Neural cell (in vitro differentiated cells): ENCODE measurements at regions not wholly inside any gene's neighbourhood (a gene's known extent, or its start where the extent isn't known, plus 50 kb on each side); places are given as distances from the start of the nearest gene placed in this dataset.

Source experiments
- H2AFZ ChIP-seq: fragments of 200-600, 300-800 bp; sonication (generic), shearing (Covaris generic); 2 replicates; pipeline ENCODE4 v1.6.0; 2014; ENCODE audit warnings: low read depth, mild to moderate bottlenecking, antibody characterized with exemption, low read length, moderate library complexity
- H3F3A ChIP-seq: fragments of 200-600 bp; shearing (Covaris generic); 2 replicates; pipeline ENCODE4 v1.6.1; 2016; ENCODE audit warnings: mild to moderate bottlenecking, moderate library complexity, mixed read lengths, antibody characterized with exemption, low read length; ENCODE audit not compliant: insufficient read depth, poor library complexity, severe bottlenecking
- H3K27ac ChIP-seq: fragments of 200-600, 300-800 bp; sonication (generic), shearing (Covaris generic); 2 replicates; pipeline ENCODE4 v1.5.1; 2014; ENCODE audit warnings: mild to moderate bottlenecking, low read length, moderate library complexity
- H3K27me3 ChIP-seq: fragments of 300-800, 200-600 bp; sonication (generic), shearing (Covaris generic); 2 replicates; pipeline ENCODE4 v1.6.0; 2014; ENCODE audit warnings: mild to moderate bottlenecking, low read depth, low read length, moderate library complexity; ENCODE audit not compliant: insufficient read depth
- H3K36me3 ChIP-seq: fragments of 300-800, 200-600 bp; sonication (generic), shearing (Covaris generic); 2 replicates; pipeline ENCODE4 v1.5.1; 2014; ENCODE audit warnings: mild to moderate bottlenecking, antibody characterized with exemption, low read length, moderate library complexity; ENCODE audit not compliant: insufficient read depth
- H3K4me2 ChIP-seq: fragments of 300-800, 200-600 bp; sonication (generic), shearing (Covaris generic); 2 replicates; pipeline ENCODE4 v1.6.0; 2014; ENCODE audit warnings: mild to moderate bottlenecking, low read length
- H3K4me3 ChIP-seq: fragments of 300-800, 200-600 bp; sonication (generic), shearing (Covaris generic); 2 replicates; pipeline ENCODE4 v1.5.1; 2014; ENCODE audit warnings: mild to moderate bottlenecking, low read length, moderate library complexity
- H3K79me2 ChIP-seq: fragments of 200-600 bp; shearing (Covaris generic); replicated peaks from 2 replicates; pipeline ENCODE4 v1.6.0; 2014; ENCODE audit warnings: mild to moderate bottlenecking, low read length, moderate library complexity; ENCODE audit not compliant: insufficient read depth
- H3K9ac ChIP-seq: fragments of 300-800, 200-600 bp; sonication (generic), shearing (Covaris generic); 2 replicates; pipeline ENCODE4 v1.6.1; 2016; ENCODE audit warnings: mild to moderate bottlenecking, low read length, mixed read lengths
- H3K9me2 ChIP-seq: fragments of 200-600 bp; shearing (Covaris generic); 2 replicates; pipeline ENCODE4 v1.6.1; 2016; ENCODE audit warnings: mild to moderate bottlenecking, low read length, mixed read lengths; ENCODE audit not compliant: insufficient read depth
- H3K9me3 ChIP-seq: fragments of 200-600, 300-800 bp; sonication (generic), shearing (Covaris generic); 2 replicates; pipeline ENCODE4 v1.6.1; 2016; ENCODE audit warnings: mild to moderate bottlenecking, mixed run types, low read length, moderate library complexity, mixed read lengths
- H4K20me1 ChIP-seq: fragments of 200-600 bp; shearing (Covaris generic); 2 replicates; pipeline ENCODE4 v1.6.1; 2016; ENCODE audit warnings: mild to moderate bottlenecking, mixed run types; ENCODE audit not compliant: insufficient read depth
- CTCF ChIP-seq: fragments of 450-650 bp; IDR thresholded peaks from 2 replicates; pipeline ENCODE4 v1.5.1; 2014; ENCODE audit warnings: antibody characterized with exemption, mild to moderate bottlenecking, moderate library complexity; ENCODE audit not compliant: poor library complexity, severe bottlenecking
- EP300 ChIP-seq: fragments of 450-650 bp; conservative IDR thresholded peaks from 2 replicates; pipeline ENCODE4 v1.6.1; 2014; ENCODE audit warnings: antibody characterized with exemption, mild to moderate bottlenecking, moderate library complexity; ENCODE audit not compliant: poor library complexity, severe bottlenecking
- EZH2 ChIP-seq: fragments of 200-600, 300-800 bp; shearing (Covaris generic), sonication (generic); IDR thresholded peaks from 2 replicates; pipeline ENCODE4 v1.6.1; 2014; ENCODE audit warnings: antibody characterized with exemption, low read length, borderline replicate concordance, mild to moderate bottlenecking; ENCODE audit not compliant: insufficient read depth, poor library complexity, severe bottlenecking
- MXI1 ChIP-seq: fragments of 450-650 bp; conservative IDR thresholded peaks from 2 replicates; pipeline ENCODE4 v1.6.1; 2014; ENCODE audit warnings: antibody characterized with exemption, mild to moderate bottlenecking; ENCODE audit not compliant: poor library complexity, severe bottlenecking
- POLR2AphosphoS5 ChIP-seq: IDR thresholded peaks from 2 replicates; pipeline ENCODE4 v1.6.1; 2012
- RAD21 ChIP-seq: fragments of 450-650 bp; conservative IDR thresholded peaks from 2 replicates; pipeline ENCODE4 v1.6.1; 2014; ENCODE audit warnings: antibody characterized with exemption, mild to moderate bottlenecking, moderate library complexity
- REST ChIP-seq: IDR thresholded peaks from 2 replicates; pipeline ENCODE4 v1.6.1; 2012; ENCODE audit warnings: borderline replicate concordance
- SMC3 ChIP-seq: fragments of 450-650 bp; conservative IDR thresholded peaks from 2 replicates; pipeline ENCODE4 v1.6.1; 2014; ENCODE audit warnings: antibody characterized with exemption, mild to moderate bottlenecking, moderate library complexity; ENCODE audit not compliant: poor library complexity
- TAF1 ChIP-seq: IDR thresholded peaks from 2 replicates; pipeline ENCODE4 v1.6.1; 2012; ENCODE audit warnings: low read depth

- H3K9me2 ChIP-seq = no peaks in the 10 kb centered on the region
- no peak overlapping the region for H2AFZ ChIP-seq
- TF ChIP-seq EZH2 (no peak), RAD21 (no peak), MXI1 (no peak), POLR2AphosphoS5 (no peak), TAF1 (no peak), EP300 (no peak), CTCF (no peak), REST (no peak), SMC3 (no peak)
- no peaks in the 10 kb centered on the region for H3K27me3 ChIP-seq
- no peak overlapping the region for H3K27ac ChIP-seq
- H3K9me3 ChIP-seq = no peaks in the 10 kb centered on the region
- H3K36me3 ChIP-seq = no peaks in the 10 kb centered on the region
- no peak overlapping the region for H3K9ac ChIP-seq
- no peaks in the 10 kb centered on the region for H4K20me1 ChIP-seq
- H3K79me2 ChIP-seq = no peaks in the 10 kb centered on the region
- no peak overlapping the region for H3K4me2 ChIP-seq
- no peak overlapping the region for H3K4me3 ChIP-seq
- no peaks in the 10 kb centered on the region for H3F3A ChIP-seq
These were observed 433.6 kb downstream of the PIK3R1 start for GRCh38 chr5:68648944-68649857.

GRCh38 chr5:68652534-68652965 lies 437.0 kb downstream of the PIK3R1 start:
- Histone ChIP-seq H3K27me3 (no peaks in the 10 kb centered on the region), H3K36me3 (no peaks in the 10 kb centered on the region), H3K79me2 (no peaks in the 10 kb centered on the region), H3K4me2 (no peak overlapping the region), H4K20me1 (no peaks in the 10 kb centered on the region), H3K9me3 (no peaks in the 10 kb centered on the region), H2AFZ (no peak overlapping the region), H3K9ac (no peak overlapping the region), H3K4me3 (no peak overlapping the region), H3K9me2 (no peaks in the 10 kb centered on the region), H3K27ac (no peak overlapping the region), H3F3A (no peaks in the 10 kb centered on the region)
- TF ChIP-seq REST (no peak), POLR2AphosphoS5 (no peak), MXI1 (no peak), CTCF (no peak), TAF1 (no peak), EP300 (no peak), SMC3 (no peak), EZH2 (no peak), RAD21 (no peak)
